Neural progenitor cell (in vitro differentiated cells): ENCODE measurements at regions not wholly inside any gene's neighbourhood (a gene's known extent, or its start where the extent isn't known, plus 50 kb on each side); places are given as distances from the start of the nearest gene placed in this dataset.
"Not testable (repeated sequence)": the region's sequence is repeated elsewhere in the genome, so short reads cannot be mapped to it uniquely, and the experiment has no call there.

Experiments used
- DNase-seq: peaks from one replicate; pipeline ENCODE4 v3.0.0-alpha.2; 2016; ENCODE audit warnings: low spot score
- H2AFZ ChIP-seq: fragments of 200-600 bp; sonication (generic); replicated peaks from 2 replicates; pipeline ENCODE4 v1.6.1; 2016; ENCODE audit warnings: antibody characterized with exemption
- H3F3A ChIP-seq: fragments of 200-600 bp; sonication (generic); 2 replicates; pipeline ENCODE4 v1.6.1; 2016; ENCODE audit warnings: antibody characterized with exemption, low read depth
- H3K27ac ChIP-seq: fragments of 200-600 bp; sonication (generic); 2 replicates; pipeline ENCODE4 v1.5.1; 2016; ENCODE audit warnings: mild to moderate bottlenecking
- H3K27me3 ChIP-seq: fragments of 200-600 bp; sonication (generic); 2 replicates; pipeline ENCODE4 v1.6.1; 2016; ENCODE audit warnings: mild to moderate bottlenecking, moderate library complexity
- H3K36me3 ChIP-seq: fragments of 200-600 bp; sonication (generic); 2 replicates; pipeline ENCODE4 v1.5.1; 2016
- H3K4me1 ChIP-seq: fragments of 200-600 bp; sonication (generic); 2 replicates; pipeline ENCODE4 v1.6.1; 2016; ENCODE audit warnings: mixed run types
- H3K4me2 ChIP-seq: fragments of 200-600 bp; sonication (generic); 2 replicates; pipeline ENCODE4 v1.6.1; 2016
- H3K4me3 ChIP-seq: fragments of 200-600 bp; sonication (generic); 2 replicates; pipeline ENCODE4 v1.5.1; 2016
- H3K79me2 ChIP-seq: fragments of 200-600 bp; sonication (generic); 2 replicates; pipeline ENCODE4 v1.6.1; 2016; ENCODE audit warnings: low read depth
- H3K9ac ChIP-seq: fragments of 200-600 bp; sonication (generic); 2 replicates; pipeline ENCODE4 v1.6.1; 2016
- H3K9me3 ChIP-seq: fragments of 200-600 bp; sonication (generic); 2 replicates; pipeline ENCODE4 v1.5.1; 2016; ENCODE audit warnings: low read depth
- H4K20me1 ChIP-seq: fragments of 200-600 bp; sonication (generic); 2 replicates; pipeline ENCODE4 v1.6.1; 2016; ENCODE audit warnings: low read depth
- H3K27ac Mint-ChIP-seq: 3 replicates; pipeline ENCODE4 v1.8.0; 2021; ENCODE audit warnings: mixed read lengths
- H3K27me3 Mint-ChIP-seq: 2 replicates; pipeline ENCODE4 v1.8.0; 2022; ENCODE audit warnings: low read depth, mild to moderate bottlenecking, inconsistent platforms, moderate library complexity, mixed read lengths; ENCODE audit not compliant: insufficient read depth
- H3K36me3 Mint-ChIP-seq: 3 replicates; pipeline ENCODE4 v1.8.0; 2021; ENCODE audit warnings: mixed read lengths
- H3K4me1 Mint-ChIP-seq: 3 replicates; pipeline ENCODE4 v1.8.0; 2021; ENCODE audit warnings: mixed read lengths
- H3K4me3 Mint-ChIP-seq: 3 replicates; pipeline ENCODE4 v1.8.0; 2021; ENCODE audit warnings: mild to moderate bottlenecking, moderate library complexity, mixed read lengths
- H3K9me3 Mint-ChIP-seq: 3 replicates; pipeline ENCODE4 v1.8.0; 2020; ENCODE audit warnings: mixed read lengths
- CTCF ChIP-seq: fragments of 200-600 bp; sonication (generic); IDR thresholded peaks from 2 replicates; pipeline ENCODE4 v1.5.1; 2017; ENCODE audit warnings: antibody characterized with exemption, mild to moderate bottlenecking
- EZH2 ChIP-seq: fragments of 200-600 bp; sonication (generic); IDR thresholded peaks from 2 replicates; pipeline ENCODE4 v1.6.1; 2017; ENCODE audit warnings: antibody characterized with exemption, mild to moderate bottlenecking, moderate library complexity
- EZH2phosphoT487 ChIP-seq: fragments of 200-600 bp; sonication (generic); IDR thresholded peaks from 2 replicates; pipeline ENCODE4 v1.6.1; 2017; ENCODE audit warnings: antibody characterized with exemption

- Histone ChIP-seq H3K4me2 (no peak overlapping the region), H3K79me2 (no peaks in the 10 kb centered on the region)
- no peaks in the 10 kb centered on the region for H3K4me1 Mint-ChIP-seq
Observed at GRCh38 chrX:110536816-110537215, 178.2 kb downstream of the RTL9 start.

GRCh38 chrX:110541266-110541665, 182.6 kb downstream of the RTL9 start:
- TF ChIP-seq CTCF, result no peak
- TF ChIP-seq EZH2phosphoT487, result no peak
- no peak for TF ChIP-seq EZH2
- Histone ChIP-seq H3K4me2 (no peak overlapping the region), H2AFZ (no peak overlapping the region), H3K4me3 (no peak overlapping the region), H3F3A (no peaks in the 10 kb centered on the region), H3K4me1 (no peaks in the 10 kb centered on the region), H3K27ac (no peak overlapping the region), H3K36me3 (no peaks in the 10 kb centered on the region), H4K20me1 (no peaks in the 10 kb centered on the region), H3K9me3 (peaks cover 8% of the 10 kb centered on the region), H3K9ac (no peak overlapping the region), H3K79me2 (no peaks in the 10 kb centered on the region), H3K27me3 (no peaks in the 10 kb centered on the region)
- Mint-ChIP-seq H3K9me3 (peaks cover 24% of the 10 kb centered on the region), H3K4me3 (no peak overlapping the region), H3K27me3 (no peaks in the 10 kb centered on the region), H3K36me3 (no peaks in the 10 kb centered on the region), H3K27ac (no peak overlapping the region), H3K4me1 (no peaks in the 10 kb centered on the region)
- no peak for DNase-seq

More at GRCh38 chrX:110536816-110537215, 178.2 kb downstream of the RTL9 start:
- H3K27ac Mint-ChIP-seq, result no peak overlapping the region
- H3K4me3 ChIP-seq, result no peak overlapping the region
- no peak overlapping the region for H2AFZ ChIP-seq
- no peak overlapping the region for H3K9ac ChIP-seq
- H3K9me3 Mint-ChIP-seq, result peaks cover 20% of the 10 kb centered on the region
- TF ChIP-seq EZH2phosphoT487 (no peak), CTCF (no peak), EZH2 (no peak)
- no peaks in the 10 kb centered on the region for H4K20me1 ChIP-seq
- peaks cover 8% of the 10 kb centered on the region for H3K9me3 ChIP-seq
- H3K27me3 Mint-ChIP-seq, result no peaks in the 10 kb centered on the region
- H3K27me3 ChIP-seq, result no peaks in the 10 kb centered on the region
- no peak overlapping the region for H3K27ac ChIP-seq
- no peaks in the 10 kb centered on the region for H3F3A ChIP-seq
- H3K4me1 ChIP-seq, result no peaks in the 10 kb centered on the region
- no peak for DNase-seq
- H3K36me3 Mint-ChIP-seq, result no peaks in the 10 kb centered on the region
- H3K36me3 ChIP-seq, result no peaks in the 10 kb centered on the region
- H3K4me3 Mint-ChIP-seq, result no peak overlapping the region

GRCh38 chrX:110550854-110551253, 192.2 kb downstream of the RTL9 start:
- H3F3A ChIP-seq, H3K4me3 ChIP-seq, H2AFZ ChIP-seq, H3K4me3 Mint-ChIP-seq, H4K20me1 ChIP-seq, H3K4me1 Mint-ChIP-seq, H3K4me1 ChIP-seq, H3K36me3 ChIP-seq, H3K27ac ChIP-seq, H3K9ac ChIP-seq, H3K27me3 ChIP-seq, H3K79me2 ChIP-seq, DNase-seq, H3K4me2 ChIP-seq, H3K27ac Mint-ChIP-seq, H3K27me3 Mint-ChIP-seq, H3K9me3 ChIP-seq, H3K36me3 Mint-ChIP-seq: not testable (repeated sequence)
- H3K9me3 Mint-ChIP-seq, result peaks cover 20% of the 10 kb centered on the region

- no peak overlapping the region for H3K27ac ChIP-seq
- no peaks in the 10 kb centered on the region for H3K4me1 ChIP-seq
- no peaks in the 10 kb centered on the region for H3F3A ChIP-seq
- Mint-ChIP-seq H3K9me3 (peaks cover 28% of the 10 kb centered on the region), H3K27ac (no peak overlapping the region), H3K4me3 (no peak overlapping the region), H3K4me1 (peaks cover 10% of the 10 kb centered on the region), H3K27me3 (peaks cover 4% of the 10 kb centered on the region), H3K36me3 (peaks cover 2% of the 10 kb centered on the region)
- DNase-seq, result no peak
- H4K20me1 ChIP-seq, result no peaks in the 10 kb centered on the region
- H3K9ac ChIP-seq, result no peak overlapping the region
- H3K79me2 ChIP-seq, result no peaks in the 10 kb centered on the region
- H3K27me3 ChIP-seq, result no peaks in the 10 kb centered on the region
- H3K4me3 ChIP-seq, result no peak overlapping the region
- no peak overlapping the region for H2AFZ ChIP-seq
- H3K9me3 ChIP-seq, result peaks cover 15% of the 10 kb centered on the region
- TF ChIP-seq EZH2phosphoT487 (no peak), EZH2 (no peak), CTCF (no peak)
- H3K4me2 ChIP-seq, result no peak overlapping the region
- H3K36me3 ChIP-seq, result peaks cover 3% of the 10 kb centered on the region
Observed at GRCh38 chrX:110557864-110558263, 199.2 kb downstream of the RTL9 start.
